ENCODE measurements at regions not wholly inside any gene's neighbourhood (a gene's known extent, or its start where the extent isn't known, plus 50 kb on each side); places are given as distances from the start of the nearest gene placed in this dataset.
A peak's percentile ranks its signal among the peaks of the same experiment; 100 is the strongest.

DNA sequence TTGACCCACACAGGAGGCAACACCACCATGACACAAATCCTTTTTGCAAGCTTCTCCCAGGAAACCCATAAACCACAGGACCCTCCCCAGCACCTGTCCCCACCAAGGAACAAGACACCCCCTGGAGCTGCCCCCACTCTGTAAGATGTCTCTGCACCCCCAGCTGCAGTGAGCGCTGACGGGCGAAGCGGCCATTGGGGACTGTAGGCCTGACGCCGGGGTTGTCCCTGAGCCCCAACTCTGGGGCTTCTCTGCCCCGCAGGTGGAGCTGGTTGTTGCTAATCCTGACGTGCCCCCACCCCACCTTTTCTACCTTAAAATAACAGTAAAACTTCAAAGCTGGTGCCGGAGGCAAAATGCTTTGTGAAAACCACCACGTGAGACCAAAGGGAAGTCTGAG, 94.7 kb upstream of the PPP2R2D start:
- intact Hi-C loops (cut with DNase I; ENCODE audit: low total_unique reads), result no loop called here
- no peak overlapping the region for H3K4me3 ChIP-seq (ENCODE audit: low read depth, poor library complexity, severe bottlenecking)
- TF ChIP-seq, protein P1, sequence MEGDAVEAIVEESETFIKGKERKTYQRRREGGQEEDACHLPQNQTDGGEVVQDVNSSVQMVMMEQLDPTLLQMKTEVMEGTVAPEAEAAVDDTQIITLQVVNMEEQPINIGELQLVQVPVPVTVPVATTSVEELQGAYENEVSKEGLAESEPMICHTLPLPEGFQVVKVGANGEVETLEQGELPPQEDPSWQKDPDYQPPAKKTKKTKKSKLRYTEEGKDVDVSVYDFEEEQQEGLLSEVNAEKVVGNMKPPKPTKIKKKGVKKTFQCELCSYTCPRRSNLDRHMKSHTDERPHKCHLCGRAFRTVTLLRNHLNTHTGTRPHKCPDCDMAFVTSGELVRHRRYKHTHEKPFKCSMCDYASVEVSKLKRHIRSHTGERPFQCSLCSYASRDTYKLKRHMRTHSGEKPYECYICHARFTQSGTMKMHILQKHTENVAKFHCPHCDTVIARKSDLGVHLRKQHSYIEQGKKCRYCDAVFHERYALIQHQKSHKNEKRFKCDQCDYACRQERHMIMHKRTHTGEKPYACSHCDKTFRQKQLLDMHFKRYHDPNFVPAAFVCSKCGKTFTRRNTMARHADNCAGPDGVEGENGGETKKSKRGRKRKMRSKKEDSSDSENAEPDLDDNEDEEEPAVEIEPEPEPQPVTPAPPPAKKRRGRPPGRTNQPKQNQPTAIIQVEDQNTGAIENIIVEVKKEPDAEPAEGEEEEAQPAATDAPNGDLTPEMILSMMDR (IDR thresholded peaks at IDR 0.05), result no peak
- TF ChIP-seq POLR2A (IDR thresholded peaks at IDR 0.05), result no peak
- peak in 1 of 2 donors; percentile 76 for DNase-seq (ENCODE audit: low spot score in 2 of 2)
- WGBS, 2 donors, result 75 to 77% methylated on average over 10 of the region's 10 CpGs

DNA sequence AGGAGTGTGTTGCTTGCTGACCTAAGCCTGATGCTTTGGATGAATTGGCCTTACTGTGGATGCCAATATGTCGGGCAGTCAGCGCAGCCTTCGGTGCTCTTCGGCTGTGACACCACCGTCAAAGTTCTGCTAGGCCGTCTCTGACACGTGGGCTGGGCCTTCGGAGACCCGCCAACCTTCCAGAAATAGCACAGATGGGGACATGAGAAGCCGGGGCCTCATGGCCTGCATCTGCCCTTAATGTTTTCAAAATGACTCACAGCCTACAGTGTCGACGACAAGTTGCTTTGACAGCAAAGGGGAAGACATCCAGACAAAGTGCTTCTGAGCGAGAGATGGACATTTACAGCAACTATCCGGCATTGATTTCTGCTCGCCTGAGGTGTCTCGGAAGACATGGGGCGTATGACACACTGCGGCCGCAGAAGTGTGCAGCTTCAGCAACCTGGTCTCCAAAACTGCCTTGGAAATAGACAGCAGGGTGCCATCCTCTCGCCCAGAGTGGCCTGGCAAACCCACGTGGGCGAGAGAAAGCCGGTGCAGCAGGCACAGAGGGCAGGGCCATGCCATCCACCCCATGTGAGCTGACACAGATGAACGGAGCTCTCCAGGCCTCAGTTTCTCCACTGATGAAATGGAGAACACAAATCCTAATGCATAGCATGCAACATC, 94.0 kb upstream of the PPP2R2D start:
- 60 to 70% methylated on average over 24 of the region's 24 CpGs for WGBS, 2 donors
- peak in 1 of 2 donors; percentile 56 for DNase-seq (ENCODE audit: low spot score in 2 of 2)
- TF ChIP-seq POLR2A (IDR thresholded peaks at IDR 0.05), result no peak
- TF ChIP-seq, protein P1 (IDR thresholded peaks at IDR 0.05), result no peak
- H3K4me3 ChIP-seq (ENCODE audit: low read depth, poor library complexity, severe bottlenecking), result no peak overlapping the region
- intact Hi-C loops (cut with DNase I; ENCODE audit: low total_unique reads), result no loop called here

DNA sequence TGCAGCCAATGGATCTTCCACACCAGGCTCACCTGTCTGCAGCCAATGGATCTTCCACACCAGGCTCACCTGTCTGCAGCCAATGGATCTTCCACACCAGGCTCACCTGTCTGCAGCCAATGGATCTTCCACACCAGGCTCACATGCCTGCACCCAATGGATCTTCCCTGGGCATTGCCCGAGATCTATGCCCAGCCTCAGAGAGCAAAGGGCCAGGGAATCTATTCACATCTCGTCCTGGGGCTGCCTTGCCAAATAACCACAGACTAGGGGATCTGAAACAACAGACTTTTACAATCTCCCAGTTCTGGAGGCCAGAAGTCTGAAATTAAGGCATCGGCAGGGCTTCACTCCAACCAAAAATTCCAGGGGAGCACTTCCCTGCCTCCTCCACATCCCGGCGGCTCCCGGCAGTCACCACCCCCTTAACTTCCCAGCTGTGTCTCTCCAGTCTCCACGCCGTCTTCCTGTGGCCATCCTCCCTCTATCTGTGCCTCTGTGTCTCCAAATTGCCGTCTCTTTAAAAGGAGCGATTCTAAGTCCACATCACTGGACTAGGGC, 92.4 kb upstream of the PPP2R2D start:
- TF ChIP-seq, protein P1 (IDR thresholded peaks at IDR 0.05), result no peak
- no peak for TF ChIP-seq POLR2A (IDR thresholded peaks at IDR 0.05)
- WGBS, 2 donors, result 72 to 75% methylated on average over 10 of the region's 10 CpGs
- peak in 1 of 2 donors; percentile 57 for DNase-seq (ENCODE audit: low spot score in 2 of 2)
- intact Hi-C loops (cut with DNase I; ENCODE audit: low total_unique reads), result no loop called here
- no peak overlapping the region for H3K4me3 ChIP-seq (ENCODE audit: low read depth, poor library complexity, severe bottlenecking)

DNA sequence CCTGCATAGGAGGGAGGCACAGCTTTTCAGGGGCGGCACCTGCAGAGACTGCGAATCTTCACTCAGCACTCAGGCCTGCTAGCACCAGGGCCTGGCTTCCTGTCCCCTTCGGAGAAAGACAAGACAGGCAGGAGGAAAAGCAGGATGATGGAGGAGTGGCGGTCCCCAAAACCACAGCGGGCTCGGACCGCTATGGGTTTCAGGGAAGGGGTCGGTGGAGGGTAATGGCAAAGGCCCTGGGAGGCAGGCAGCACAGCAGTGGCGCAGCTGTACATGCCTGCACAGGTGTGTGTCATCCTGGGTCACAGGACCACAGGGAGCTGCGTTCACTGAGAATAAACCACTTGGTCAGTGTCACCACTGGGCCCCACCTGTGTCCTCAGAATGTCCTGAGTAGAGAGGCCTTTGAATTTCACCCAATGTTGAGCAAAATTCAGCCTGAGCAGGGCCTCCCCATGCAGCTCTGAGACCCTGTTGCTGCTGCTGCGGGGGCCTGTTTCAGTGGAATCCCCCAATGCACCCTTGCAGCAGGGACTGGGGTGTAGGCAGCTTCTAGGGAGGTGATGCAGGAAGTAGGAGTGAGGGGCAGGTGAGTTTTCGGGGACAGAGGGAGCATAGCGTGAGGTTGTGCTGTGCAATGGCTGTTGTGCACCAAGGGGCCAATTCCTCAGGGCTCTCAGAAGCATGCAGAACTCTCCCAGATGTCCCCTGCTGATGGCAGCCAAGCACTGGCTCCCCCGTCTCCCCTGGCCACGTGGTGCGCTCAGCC, 90.6 kb upstream of the PPP2R2D start:
- intact Hi-C loops (cut with DNase I; ENCODE audit: low total_unique reads), result no loop called here
- WGBS, 2 donors, result 76 to 79% methylated on average over 16 of the region's 16 CpGs

DNA sequence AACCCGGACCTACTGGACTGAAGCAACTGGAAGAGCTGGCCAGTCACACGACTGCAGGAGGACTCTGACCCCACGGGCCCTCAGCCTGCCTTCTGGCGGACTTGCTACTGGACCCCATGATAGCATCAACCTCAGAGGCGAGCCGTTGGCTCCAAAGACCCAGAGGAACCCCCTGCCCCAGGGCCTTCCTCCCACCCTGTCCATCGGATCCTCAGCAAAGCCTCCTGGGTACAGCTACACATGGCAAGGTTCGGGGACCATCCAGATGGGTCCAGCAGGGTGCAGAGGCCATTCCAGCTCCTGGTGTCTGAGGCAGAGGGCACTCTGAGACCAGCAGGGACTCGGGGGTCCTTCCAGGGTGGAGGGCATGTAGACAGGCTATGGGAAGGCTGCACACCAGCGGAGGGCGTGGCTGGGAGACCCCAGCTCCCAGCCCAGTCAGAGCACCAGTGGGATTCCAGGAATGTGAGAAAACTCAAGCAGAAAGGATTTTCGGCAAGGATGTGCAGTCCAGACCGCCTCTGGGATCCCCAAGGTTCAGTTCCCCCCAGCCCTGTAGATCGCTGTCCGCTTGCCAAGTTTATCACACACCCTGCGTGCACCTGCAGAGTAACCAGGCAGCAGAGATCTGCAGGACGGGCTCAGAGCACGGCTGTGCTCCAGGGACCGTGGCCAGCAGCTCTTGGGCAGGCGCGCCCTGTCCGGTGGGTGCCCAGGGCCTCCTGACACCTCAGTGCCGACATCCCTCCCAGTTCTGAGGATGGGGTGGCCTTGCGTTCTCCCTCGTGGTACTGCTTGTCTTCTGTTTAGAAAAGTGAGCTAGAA, 89.8 kb upstream of the PPP2R2D start:
- no peak for TF ChIP-seq POLR2A (IDR thresholded peaks at IDR 0.05)
- TF ChIP-seq, protein P1 (IDR thresholded peaks at IDR 0.05), result no peak
- peak in 1 of 2 donors; percentile 75 for DNase-seq (ENCODE audit: low spot score in 2 of 2)
- 79 to 85% methylated on average over 24 to 25 of the region's 25 CpGs for WGBS, 2 donors
- no peak overlapping the region for H3K4me3 ChIP-seq (ENCODE audit: low read depth, poor library complexity, severe bottlenecking)
- intact Hi-C loops (cut with DNase I; ENCODE audit: low total_unique reads), result no loop called here

More for the DNA sequence above, 90.6 kb upstream of the PPP2R2D start:
- DNase-seq (ENCODE audit: low spot score in 2 of 2), result no peak
- no peak overlapping the region for H3K4me3 ChIP-seq (ENCODE audit: low read depth, poor library complexity, severe bottlenecking)
- TF ChIP-seq, protein P1 (IDR thresholded peaks at IDR 0.05), result no peak
- TF ChIP-seq POLR2A (IDR thresholded peaks at IDR 0.05), result no peak
